ENCODE measurements at regions not wholly inside any gene's neighbourhood (a gene's known extent, or its start where the extent isn't known, plus 50 kb on each side); places are given as distances from the start of the nearest gene placed in this dataset.

DNA sequence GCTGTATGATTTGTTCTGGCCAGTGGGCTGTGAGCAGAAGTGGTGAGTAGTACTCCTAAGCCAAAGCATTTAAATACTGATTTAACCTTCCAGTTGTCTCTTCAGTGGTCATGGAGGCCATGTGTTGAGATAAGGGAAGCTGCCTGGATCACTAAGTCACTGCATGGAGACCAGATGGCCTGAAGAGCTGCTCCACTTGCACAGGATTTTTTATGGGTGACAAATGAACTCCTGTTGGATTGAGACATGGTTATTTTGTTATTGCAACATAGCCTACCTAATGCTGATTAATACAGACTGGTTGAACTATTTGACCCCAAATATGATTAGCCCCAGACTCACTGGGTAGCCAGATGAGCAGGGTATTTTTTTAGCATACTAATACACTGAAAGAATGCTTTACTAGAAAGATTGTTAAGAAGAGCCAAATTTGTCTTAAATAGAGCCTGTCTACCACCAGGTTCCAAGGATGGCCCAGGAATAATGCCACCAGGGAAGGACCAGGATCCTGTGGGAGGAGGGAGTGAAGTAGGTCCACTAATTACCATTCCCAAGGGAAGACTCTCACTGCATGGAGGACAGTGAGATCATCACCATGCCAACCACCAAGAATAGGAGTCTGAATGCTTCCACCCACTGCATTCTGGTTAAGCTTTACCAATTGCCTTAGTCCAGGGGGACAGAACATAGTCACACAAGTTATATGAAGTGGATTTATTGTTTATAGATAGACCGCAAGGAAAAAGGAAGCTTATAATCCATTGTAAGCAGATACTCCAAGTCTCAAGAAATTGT lies 187.4 kb upstream of the IRX6 start:
- Histone ChIP-seq H3K27ac (no peak overlapping the region), H3K9me3 (ENCODE audit: low read depth) (no peaks in the 10 kb centered on the region), H3K27me3 (peaks cover 5% of the 10 kb centered on the region), H3K4me3 (no peak overlapping the region), H3K36me3 (no peaks in the 10 kb centered on the region), H3K4me1 (ENCODE audit: low read depth) (no peaks in the 10 kb centered on the region)
- DNase-seq (ENCODE audit: low read depth in 1 of 2, low spot score in 1 of 2) = no peak
- TF ChIP-seq, protein P1, sequence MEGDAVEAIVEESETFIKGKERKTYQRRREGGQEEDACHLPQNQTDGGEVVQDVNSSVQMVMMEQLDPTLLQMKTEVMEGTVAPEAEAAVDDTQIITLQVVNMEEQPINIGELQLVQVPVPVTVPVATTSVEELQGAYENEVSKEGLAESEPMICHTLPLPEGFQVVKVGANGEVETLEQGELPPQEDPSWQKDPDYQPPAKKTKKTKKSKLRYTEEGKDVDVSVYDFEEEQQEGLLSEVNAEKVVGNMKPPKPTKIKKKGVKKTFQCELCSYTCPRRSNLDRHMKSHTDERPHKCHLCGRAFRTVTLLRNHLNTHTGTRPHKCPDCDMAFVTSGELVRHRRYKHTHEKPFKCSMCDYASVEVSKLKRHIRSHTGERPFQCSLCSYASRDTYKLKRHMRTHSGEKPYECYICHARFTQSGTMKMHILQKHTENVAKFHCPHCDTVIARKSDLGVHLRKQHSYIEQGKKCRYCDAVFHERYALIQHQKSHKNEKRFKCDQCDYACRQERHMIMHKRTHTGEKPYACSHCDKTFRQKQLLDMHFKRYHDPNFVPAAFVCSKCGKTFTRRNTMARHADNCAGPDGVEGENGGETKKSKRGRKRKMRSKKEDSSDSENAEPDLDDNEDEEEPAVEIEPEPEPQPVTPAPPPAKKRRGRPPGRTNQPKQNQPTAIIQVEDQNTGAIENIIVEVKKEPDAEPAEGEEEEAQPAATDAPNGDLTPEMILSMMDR (IDR thresholded peaks at IDR 0.05; ENCODE audit: low read depth, low read length) = no peak

DNA sequence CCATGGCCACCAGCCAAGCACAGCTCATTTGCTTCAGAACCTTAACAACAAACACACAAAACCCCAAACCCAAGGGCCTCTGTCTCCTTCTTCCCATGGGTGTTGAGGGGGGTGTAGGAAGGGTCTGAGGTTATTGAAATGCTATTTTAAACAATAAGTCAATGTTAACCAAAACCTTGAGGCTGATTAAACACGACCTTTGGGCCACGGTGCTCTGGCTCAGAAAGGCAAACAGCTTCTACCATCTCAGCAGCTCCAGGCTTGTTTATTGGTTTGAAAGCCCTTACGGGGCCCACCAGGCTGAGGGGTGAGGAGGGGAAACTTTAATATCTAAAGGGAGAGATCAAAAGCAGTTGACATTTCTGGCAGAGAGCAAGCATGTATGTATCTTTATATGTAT lies 185.7 kb upstream of the IRX6 start:
- no peaks in the 10 kb centered on the region for H3K36me3 ChIP-seq

DNA sequence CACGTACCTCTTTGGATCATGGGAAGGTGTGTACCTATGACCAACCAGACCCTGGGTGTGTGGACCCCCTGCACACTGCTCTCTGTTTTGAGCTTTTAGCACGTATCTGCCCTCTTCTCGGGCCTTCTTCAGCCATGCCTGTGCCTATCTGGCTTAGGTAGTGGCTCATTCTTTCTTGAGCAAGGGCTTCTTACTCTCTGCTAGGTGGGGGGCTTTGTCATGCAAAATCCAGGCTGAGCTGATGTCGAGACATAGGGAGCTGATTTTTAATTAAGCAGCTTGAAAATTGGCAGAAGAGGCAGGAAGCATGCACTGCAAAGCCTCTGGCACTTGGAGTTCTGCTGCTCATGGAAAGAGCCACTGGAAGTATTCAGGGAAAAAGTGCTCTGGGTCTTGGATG lies 181.6 kb upstream of the IRX6 start:
- TF ChIP-seq, protein P1 (IDR thresholded peaks at IDR 0.05; ENCODE audit: low read depth, low read length) = no peak
- peaks cover 11% of the 10 kb centered on the region for H3K27me3 ChIP-seq

More for the DNA sequence above, 185.7 kb upstream of the IRX6 start:
- H3K9me3 ChIP-seq (ENCODE audit: low read depth) = no peaks in the 10 kb centered on the region
- DNase-seq (ENCODE audit: low read depth in 1 of 2, low spot score in 1 of 2) = no peak
- H3K4me3 ChIP-seq = no peak overlapping the region
- H3K27ac ChIP-seq = no peak overlapping the region
- H3K4me1 ChIP-seq (ENCODE audit: low read depth) = no peaks in the 10 kb centered on the region
- TF ChIP-seq, protein P1 (IDR thresholded peaks at IDR 0.05; ENCODE audit: low read depth, low read length) = no peak
- peaks cover 11% of the 10 kb centered on the region for H3K27me3 ChIP-seq

DNA sequence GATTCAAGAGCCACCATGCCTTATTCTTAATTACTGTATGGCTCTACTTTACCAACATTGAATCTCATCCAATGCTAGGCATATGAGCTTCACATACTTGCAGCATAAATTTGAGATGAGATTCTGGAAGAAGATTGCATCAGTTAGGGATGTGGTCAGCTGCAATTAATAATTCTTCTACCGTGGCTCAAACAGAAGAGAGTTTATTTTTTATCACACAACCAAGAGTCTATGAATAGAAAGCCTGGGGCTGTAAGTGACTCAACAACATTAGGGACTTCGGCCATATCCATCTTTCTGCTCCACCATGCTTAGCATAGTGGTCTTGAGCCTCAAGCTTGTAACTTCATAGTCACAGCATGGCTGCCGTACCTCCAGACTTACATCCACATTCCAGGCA lies 179.4 kb upstream of the IRX6 start:
- no peak overlapping the region for H3K4me3 ChIP-seq
- no peak overlapping the region for H3K27ac ChIP-seq
- peaks cover 6% of the 10 kb centered on the region for H3K27me3 ChIP-seq
- TF ChIP-seq, protein P1 (IDR thresholded peaks at IDR 0.05; ENCODE audit: low read depth, low read length) = no peak
- no peaks in the 10 kb centered on the region for H3K9me3 ChIP-seq (ENCODE audit: low read depth)
- peaks cover 8% of the 10 kb centered on the region for H3K4me1 ChIP-seq (ENCODE audit: low read depth)
- no peak for DNase-seq (ENCODE audit: low read depth in 1 of 2, low spot score in 1 of 2)
- H3K36me3 ChIP-seq = no peaks in the 10 kb centered on the region

More for the DNA sequence above, 181.6 kb upstream of the IRX6 start:
- Histone ChIP-seq H3K9me3 (ENCODE audit: low read depth) (no peaks in the 10 kb centered on the region), H3K4me1 (ENCODE audit: low read depth) (peaks cover 8% of the 10 kb centered on the region), H3K36me3 (no peaks in the 10 kb centered on the region), H3K4me3 (no peak overlapping the region), H3K27ac (no peak overlapping the region)
- DNase-seq (ENCODE audit: low read depth in 1 of 2, low spot score in 1 of 2) = no peak

DNA sequence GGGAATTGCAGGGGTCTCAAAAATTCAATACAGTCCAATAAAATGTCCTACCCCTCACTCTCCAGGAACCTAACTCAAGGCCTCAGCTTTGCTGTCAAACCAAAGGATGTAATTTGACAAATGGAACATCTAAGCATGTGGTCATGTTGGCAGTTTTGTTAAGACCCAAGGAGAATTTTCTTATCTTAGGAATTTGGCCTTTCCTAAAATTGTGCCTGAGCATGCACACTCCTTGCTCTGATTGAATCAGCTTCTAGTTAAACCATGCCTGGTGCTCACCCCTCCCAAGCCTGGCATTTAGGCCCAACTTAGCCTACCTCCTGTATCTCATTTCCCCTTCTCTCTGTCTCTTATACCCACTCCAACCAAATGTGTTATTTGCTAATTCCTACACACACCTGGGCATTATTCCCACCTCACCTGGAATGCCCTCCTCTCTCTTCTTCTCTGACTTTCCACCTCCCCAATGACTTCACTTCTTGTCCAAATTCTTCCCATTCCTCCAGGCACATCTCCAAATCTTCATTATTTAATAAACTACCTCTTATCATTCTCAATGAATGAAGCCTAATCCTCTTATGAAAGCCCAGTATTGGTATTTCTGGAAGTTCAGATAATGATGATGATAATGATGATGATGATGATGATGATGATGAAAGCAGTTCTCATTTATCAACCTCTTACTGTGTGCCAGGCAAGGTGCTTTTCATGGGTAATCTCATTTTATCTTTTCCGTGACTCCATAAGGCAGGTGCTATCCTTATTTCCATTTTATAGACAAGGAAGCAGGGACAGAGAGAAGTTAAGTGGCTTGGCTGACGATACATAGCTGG lies 178.0 kb upstream of the IRX6 start:
- H3K27ac ChIP-seq = no peak overlapping the region
- H3K4me3 ChIP-seq = no peak overlapping the region
- H3K4me1 ChIP-seq (ENCODE audit: low read depth) = peaks cover 8% of the 10 kb centered on the region
- H3K36me3 ChIP-seq = no peaks in the 10 kb centered on the region
- no peaks in the 10 kb centered on the region for H3K9me3 ChIP-seq (ENCODE audit: low read depth)
- no peak for DNase-seq (ENCODE audit: low read depth in 1 of 2, low spot score in 1 of 2)
- H3K27me3 ChIP-seq = peaks cover 6% of the 10 kb centered on the region
- TF ChIP-seq, protein P1 (IDR thresholded peaks at IDR 0.05; ENCODE audit: low read depth, low read length) = no peak

All from cardiac muscle cell (in vitro differentiated cells and primary cell).